LNCAP (cell line): ENCODE measurements at regions not wholly inside any gene's neighbourhood (a gene's known extent, or its start where the extent isn't known, plus 50 kb on each side); places are given as distances from the start of the nearest gene placed in this dataset.

Experiments
- CTCF ChIP-seq: fragments of 450-650 bp; IDR thresholded peaks from 2 replicates; pipeline ENCODE4 v1.5.1; 2017; ENCODE audit warnings: mild to moderate bottlenecking

GRCh38 chr18:40883271-40883670 lies 1071.8 kb upstream of the PIK3C3 start:
- TF ChIP-seq CTCF, result no peak

GRCh38 chr18:40882468-40882867 lies 1072.6 kb upstream of the PIK3C3 start:
- no peak for TF ChIP-seq CTCF

- TF ChIP-seq CTCF, result no peak
Observed at GRCh38 chr18:40878371-40878770, 1076.7 kb upstream of the PIK3C3 start.

GRCh38 chr18:40877096-40877495 lies 1077.9 kb upstream of the PIK3C3 start:
- no peak for TF ChIP-seq CTCF

- TF ChIP-seq CTCF, result no peak
Observed at GRCh38 chr18:40875101-40875615, 1079.9 kb upstream of the PIK3C3 start.

GRCh38 chr18:40874233-40874632 lies 1080.8 kb upstream of the PIK3C3 start:
- no peak for TF ChIP-seq CTCF

GRCh38 chr18:40868110-40868858 lies 1086.8 kb upstream of the PIK3C3 start:
- no peak for TF ChIP-seq CTCF
